PFSK-1 (cell line): ENCODE measurements at regions not wholly inside any gene's neighbourhood (a gene's known extent, or its start where the extent isn't known, plus 50 kb on each side); places are given as distances from the start of the nearest gene placed in this dataset.

Experiments
- FOXP2 ChIP-seq: optimal IDR thresholded peaks from 2 replicates; pipeline ENCODE3; 2011; ENCODE audit warnings: borderline replicate concordance, control low read depth, inconsistent platforms; ENCODE audit not compliant: insufficient read depth; ENCODE audit errors: extremely low read length, extremely low read depth
- POLR2AphosphoS5 ChIP-seq: IDR thresholded peaks from 2 replicates; pipeline ENCODE4 v1.6.1; 2012; ENCODE audit warnings: low read depth, mild to moderate bottlenecking, control low read depth, low read length, moderate library complexity
- REST ChIP-seq, 2 experiments: IDR thresholded peaks; 2 replicates each; pipeline versions ENCODE4 v1.6.1 to v1.8.0; 2011 to 2012; ENCODE audit warnings: low read depth in 2 of 2, low read length in 2 of 2, control low read depth in 1 of 2, inconsistent platforms in 1 of 2, mild to moderate bottlenecking in 1 of 2, moderate library complexity in 1 of 2; ENCODE audit not compliant: insufficient read depth in 1 of 2
- SIN3A ChIP-seq: IDR thresholded peaks from 2 replicates; pipeline ENCODE4 v1.6.1; 2012; ENCODE audit warnings: mild to moderate bottlenecking, low read length, moderate library complexity, borderline replicate concordance; ENCODE audit not compliant: insufficient read depth
- TAF1 ChIP-seq: IDR thresholded peaks from 2 replicates; pipeline ENCODE4 v1.6.1; 2012; ENCODE audit warnings: low read length, control low read depth, borderline replicate concordance; ENCODE audit not compliant: insufficient read depth

GRCh38 chr10:94149702-94150101 is 156.0 kb downstream of the PLCE1 start:
- TF ChIP-seq POLR2AphosphoS5: no peak
- no peak for TF ChIP-seq SIN3A
- TF ChIP-seq TAF1: no peak
- no peak for TF ChIP-seq REST (IDR thresholded peaks at IDR 0.05; ENCODE audit: insufficient read depth in 1 of 2, low read depth in 2 of 2, low read length in 2 of 2)
- no peak for TF ChIP-seq FOXP2

GRCh38 chr10:94150541-94151184 is 156.9 kb downstream of the PLCE1 start:
- TF ChIP-seq POLR2AphosphoS5 (no peak), TAF1 (no peak), SIN3A (no peak), REST (IDR thresholded peaks at IDR 0.05; ENCODE audit: insufficient read depth in 1 of 2, low read depth in 2 of 2, low read length in 2 of 2) (no peak), FOXP2 (no peak)

GRCh38 chr10:94155722-94156271 is 162.1 kb downstream of the PLCE1 start:
- TF ChIP-seq FOXP2 (no peak), REST (IDR thresholded peaks at IDR 0.05; ENCODE audit: insufficient read depth in 1 of 2, low read depth in 2 of 2, low read length in 2 of 2) (no peak), TAF1 (no peak), SIN3A (no peak), POLR2AphosphoS5 (no peak)

- no peak for TF ChIP-seq FOXP2
- no peak for TF ChIP-seq POLR2AphosphoS5
- TF ChIP-seq REST (IDR thresholded peaks at IDR 0.05; ENCODE audit: insufficient read depth in 1 of 2, low read depth in 2 of 2, low read length in 2 of 2): no peak
- no peak for TF ChIP-seq TAF1
- TF ChIP-seq SIN3A: no peak
These were observed 162.7 kb downstream of the PLCE1 start for GRCh38 chr10:94156453-94156852.
